ENCODE measurements at regions not wholly inside any gene's neighbourhood (a gene's known extent, or its start where the extent isn't known, plus 50 kb on each side); places are given as distances from the start of the nearest gene placed in this dataset.
A peak's percentile ranks its signal among the peaks of the same experiment; 100 is the strongest.

GRCh38 chr7:142482891-142483658, 225.2 kb upstream of the PRSS58 start:
- TF ChIP-seq POLR2AphosphoS5 (IDR thresholded peaks at IDR 0.05; ENCODE audit: low read depth) (no peak), REST (IDR thresholded peaks at IDR 0.05; ENCODE audit: insufficient replicate concordance, low read depth) (no peak), CTCF (IDR thresholded peaks at IDR 0.05; ENCODE audit: insufficient read depth, low read length) (peak; percentile 81), SPI1 (IDR thresholded peaks at IDR 0.05; ENCODE audit: borderline replicate concordance, low read depth) (no peak)
